ENCODE measurements at regions not wholly inside any gene's neighbourhood (a gene's known extent, or its start where the extent isn't known, plus 50 kb on each side); places are given as distances from the start of the nearest gene placed in this dataset.

GRCh38 chr20:24063100-24063499, 74.5 kb upstream of the GGTLC1 start:
- TF ChIP-seq CTCF (IDR thresholded peaks at IDR 0.05) (no peak), POLR2A (IDR thresholded peaks at IDR 0.05) (no peak)
